ENCODE measurements at regions not wholly inside any gene's neighbourhood (a gene's known extent, or its start where the extent isn't known, plus 50 kb on each side); places are given as distances from the start of the nearest gene placed in this dataset.

GRCh38 chr3:39716849-39717248 lies 92.6 kb upstream of the MYRIP start:
- TF ChIP-seq, protein P1, sequence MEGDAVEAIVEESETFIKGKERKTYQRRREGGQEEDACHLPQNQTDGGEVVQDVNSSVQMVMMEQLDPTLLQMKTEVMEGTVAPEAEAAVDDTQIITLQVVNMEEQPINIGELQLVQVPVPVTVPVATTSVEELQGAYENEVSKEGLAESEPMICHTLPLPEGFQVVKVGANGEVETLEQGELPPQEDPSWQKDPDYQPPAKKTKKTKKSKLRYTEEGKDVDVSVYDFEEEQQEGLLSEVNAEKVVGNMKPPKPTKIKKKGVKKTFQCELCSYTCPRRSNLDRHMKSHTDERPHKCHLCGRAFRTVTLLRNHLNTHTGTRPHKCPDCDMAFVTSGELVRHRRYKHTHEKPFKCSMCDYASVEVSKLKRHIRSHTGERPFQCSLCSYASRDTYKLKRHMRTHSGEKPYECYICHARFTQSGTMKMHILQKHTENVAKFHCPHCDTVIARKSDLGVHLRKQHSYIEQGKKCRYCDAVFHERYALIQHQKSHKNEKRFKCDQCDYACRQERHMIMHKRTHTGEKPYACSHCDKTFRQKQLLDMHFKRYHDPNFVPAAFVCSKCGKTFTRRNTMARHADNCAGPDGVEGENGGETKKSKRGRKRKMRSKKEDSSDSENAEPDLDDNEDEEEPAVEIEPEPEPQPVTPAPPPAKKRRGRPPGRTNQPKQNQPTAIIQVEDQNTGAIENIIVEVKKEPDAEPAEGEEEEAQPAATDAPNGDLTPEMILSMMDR (IDR thresholded peaks at IDR 0.05; ENCODE audit: poor library complexity, severe bottlenecking) = no peak
- TF ChIP-seq POLR2AphosphoS5 (IDR thresholded peaks at IDR 0.05) (no peak), MXI1 (conservative IDR thresholded peaks at IDR 0.05; ENCODE audit: poor library complexity, severe bottlenecking) (no peak), EZH2 (IDR thresholded peaks at IDR 0.05; ENCODE audit: borderline replicate concordance, insufficient read depth, low read length, poor library complexity, severe bottlenecking) (no peak), EP300 (conservative IDR thresholded peaks at IDR 0.05; ENCODE audit: poor library complexity, severe bottlenecking) (no peak), SMC3 (conservative IDR thresholded peaks at IDR 0.05; ENCODE audit: poor library complexity) (no peak), TAF1 (IDR thresholded peaks at IDR 0.05; ENCODE audit: low read depth) (no peak), RAD21 (conservative IDR thresholded peaks at IDR 0.05) (no peak)
- TF ChIP-seq, protein P2, sequence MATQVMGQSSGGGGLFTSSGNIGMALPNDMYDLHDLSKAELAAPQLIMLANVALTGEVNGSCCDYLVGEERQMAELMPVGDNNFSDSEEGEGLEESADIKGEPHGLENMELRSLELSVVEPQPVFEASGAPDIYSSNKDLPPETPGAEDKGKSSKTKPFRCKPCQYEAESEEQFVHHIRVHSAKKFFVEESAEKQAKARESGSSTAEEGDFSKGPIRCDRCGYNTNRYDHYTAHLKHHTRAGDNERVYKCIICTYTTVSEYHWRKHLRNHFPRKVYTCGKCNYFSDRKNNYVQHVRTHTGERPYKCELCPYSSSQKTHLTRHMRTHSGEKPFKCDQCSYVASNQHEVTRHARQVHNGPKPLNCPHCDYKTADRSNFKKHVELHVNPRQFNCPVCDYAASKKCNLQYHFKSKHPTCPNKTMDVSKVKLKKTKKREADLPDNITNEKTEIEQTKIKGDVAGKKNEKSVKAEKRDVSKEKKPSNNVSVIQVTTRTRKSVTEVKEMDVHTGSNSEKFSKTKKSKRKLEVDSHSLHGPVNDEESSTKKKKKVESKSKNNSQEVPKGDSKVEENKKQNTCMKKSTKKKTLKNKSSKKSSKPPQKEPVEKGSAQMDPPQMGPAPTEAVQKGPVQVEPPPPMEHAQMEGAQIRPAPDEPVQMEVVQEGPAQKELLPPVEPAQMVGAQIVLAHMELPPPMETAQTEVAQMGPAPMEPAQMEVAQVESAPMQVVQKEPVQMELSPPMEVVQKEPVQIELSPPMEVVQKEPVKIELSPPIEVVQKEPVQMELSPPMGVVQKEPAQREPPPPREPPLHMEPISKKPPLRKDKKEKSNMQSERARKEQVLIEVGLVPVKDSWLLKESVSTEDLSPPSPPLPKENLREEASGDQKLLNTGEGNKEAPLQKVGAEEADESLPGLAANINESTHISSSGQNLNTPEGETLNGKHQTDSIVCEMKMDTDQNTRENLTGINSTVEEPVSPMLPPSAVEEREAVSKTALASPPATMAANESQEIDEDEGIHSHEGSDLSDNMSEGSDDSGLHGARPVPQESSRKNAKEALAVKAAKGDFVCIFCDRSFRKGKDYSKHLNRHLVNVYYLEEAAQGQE (IDR thresholded peaks at IDR 0.05; ENCODE audit: borderline replicate concordance) = no peak

Data from neural cell (in vitro differentiated cells).